Stimulated activated CD4-positive, alpha-beta T cell treated with anti-CD3 and anti-CD28 coated beads, TNF-alpha, amount 100 ng/mL, for 48 hours (primary cell): ENCODE measurements at regions not wholly inside any gene's neighbourhood (a gene's known extent, or its start where the extent isn't known, plus 50 kb on each side); places are given as distances from the start of the nearest gene placed in this dataset.

Experiments used
- DNase-seq, 3 donors: peaks; one replicate each; pipeline ENCODE4 v3.0.0-alpha.2; 2020; ENCODE audit warnings: low read depth in 3 of 3

DNA sequence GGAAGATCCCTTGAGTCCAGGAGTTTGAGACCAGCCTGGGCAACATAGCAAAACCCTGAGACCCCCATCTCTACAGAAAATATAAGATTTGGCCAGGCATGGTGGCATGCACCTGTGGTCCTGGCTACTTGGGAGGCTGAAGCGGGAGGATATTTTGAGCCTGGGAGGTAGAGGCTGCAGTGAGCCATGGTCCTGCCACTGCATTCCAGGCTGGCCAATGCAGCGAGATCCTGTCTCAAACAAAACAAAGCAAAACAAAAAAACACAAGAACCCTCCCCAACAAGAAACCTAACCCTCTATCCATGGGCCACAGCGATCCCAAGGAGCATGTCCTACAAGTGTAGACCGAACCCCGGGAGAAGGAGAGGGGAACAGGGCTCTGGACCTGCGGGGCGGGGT is 133.3 kb downstream of the MGAT5B start:
- DNase-seq = no peak

DNA sequence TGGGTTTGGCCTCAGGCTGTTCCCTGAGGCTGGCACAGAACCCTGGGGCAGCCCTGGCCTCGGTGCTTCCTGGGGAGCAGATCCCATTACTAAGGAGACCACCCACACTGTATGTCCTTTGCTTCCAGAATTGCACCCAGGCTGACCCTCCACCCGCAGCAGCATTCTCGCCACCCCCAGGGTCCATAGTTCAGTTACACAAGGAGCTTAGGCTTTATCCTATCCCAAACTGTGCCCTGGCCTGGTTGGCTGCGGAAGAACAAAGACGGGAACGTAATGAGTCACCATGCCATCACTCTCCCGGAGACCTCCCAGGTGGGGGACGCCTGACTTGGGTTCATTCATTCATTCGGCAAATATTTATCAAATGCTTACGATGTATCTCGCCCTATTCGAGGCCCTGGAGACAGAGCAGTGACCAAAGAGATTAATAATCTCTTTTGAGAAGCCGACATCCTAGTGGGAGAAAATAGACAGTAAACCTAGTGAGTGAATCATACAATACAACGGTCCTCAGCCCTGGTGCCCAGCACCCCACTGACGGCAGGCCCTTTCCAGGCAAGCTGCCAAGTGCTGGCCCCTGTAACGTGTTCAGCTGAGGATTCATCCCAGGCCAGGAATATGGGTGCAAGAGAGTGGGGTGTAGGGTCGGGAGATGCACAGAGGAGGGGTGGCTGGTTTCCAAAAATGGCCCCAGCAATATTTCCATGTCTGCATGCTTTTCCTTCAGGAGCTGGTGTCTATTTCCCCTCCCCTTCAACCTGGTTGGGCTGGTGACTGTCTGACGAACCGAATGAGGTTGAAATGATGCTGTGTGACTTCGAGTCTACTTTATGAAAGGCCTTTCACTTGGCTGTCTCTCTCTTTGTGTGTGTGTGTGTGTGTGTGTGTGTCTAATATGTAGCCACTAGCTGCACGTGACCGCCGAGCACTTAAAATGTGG is 134.2 kb downstream of the MGAT5B start:
- no peak for DNase-seq

DNA sequence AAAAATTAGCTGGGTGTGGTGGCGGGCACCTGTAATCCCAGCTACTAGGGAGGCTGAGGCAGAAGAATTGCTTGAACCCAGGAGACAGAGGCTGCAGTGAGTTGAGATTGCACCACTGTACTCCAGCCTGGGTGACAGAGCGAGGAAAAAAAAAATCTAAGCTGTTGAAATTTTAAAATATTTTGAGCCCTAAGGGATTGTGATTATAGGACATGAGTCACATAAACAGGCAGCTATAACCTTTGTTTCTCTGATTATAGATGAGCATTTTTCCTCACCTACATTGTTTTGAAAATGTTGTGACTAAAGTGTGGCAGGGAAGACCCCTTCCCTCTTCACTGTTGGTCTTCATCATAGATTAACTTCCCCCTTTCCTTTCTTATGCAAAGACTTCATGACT is 135.5 kb downstream of the MGAT5B start:
- DNase-seq = no peak

DNA sequence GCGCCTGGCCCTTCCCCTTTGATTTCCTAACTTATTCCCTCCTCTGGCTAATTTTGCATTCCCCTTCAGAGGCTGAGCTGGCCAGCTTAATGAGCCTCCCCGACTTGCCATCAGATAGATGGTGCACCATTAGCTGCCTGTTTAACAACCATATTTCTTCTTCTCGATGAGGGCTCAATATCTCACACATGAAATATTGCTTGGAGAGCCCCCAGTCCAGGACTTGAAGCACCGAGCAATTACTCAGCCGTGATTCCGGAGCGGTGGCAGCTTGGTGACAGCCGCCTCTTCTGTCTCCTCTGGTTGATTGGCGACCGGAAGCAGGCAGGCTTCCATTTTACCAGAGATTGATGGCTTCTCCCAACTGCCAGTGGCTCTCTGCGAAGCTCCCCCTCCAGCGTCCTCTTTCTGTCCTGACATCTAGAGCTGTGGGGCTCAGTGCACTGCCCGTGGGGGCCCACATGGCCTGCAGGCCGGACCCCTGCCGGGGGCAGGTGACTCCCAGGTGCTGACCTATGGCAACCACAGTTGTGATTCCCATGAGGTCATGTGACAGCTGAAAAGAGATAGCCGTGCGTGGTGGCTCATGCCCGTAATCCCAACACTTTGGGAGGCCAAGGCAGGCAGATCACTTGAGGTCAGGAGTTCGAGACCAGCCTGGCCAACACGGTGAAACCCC is 133.7 kb upstream of the SEC14L1 start:
- no peak for DNase-seq

DNA sequence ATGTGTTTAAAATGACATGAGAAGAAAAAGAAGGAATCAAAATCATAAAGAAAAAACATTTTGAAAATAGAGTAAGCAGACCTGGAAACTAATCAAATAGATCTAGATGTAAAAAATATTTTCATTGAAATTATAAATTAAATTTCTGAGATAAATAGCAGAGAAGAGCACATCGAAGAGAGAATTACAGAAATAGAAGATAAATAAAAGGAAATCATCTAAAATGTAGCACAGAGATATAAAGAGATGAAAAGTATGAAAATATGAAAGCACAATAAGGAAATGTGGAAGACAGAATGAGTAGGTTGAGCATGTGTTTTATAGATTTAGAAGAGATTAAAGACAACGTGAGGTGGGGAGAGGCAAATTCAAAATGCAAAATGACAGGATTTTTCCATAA is 130.9 kb upstream of the SEC14L1 start:
- DNase-seq = no peak

DNA sequence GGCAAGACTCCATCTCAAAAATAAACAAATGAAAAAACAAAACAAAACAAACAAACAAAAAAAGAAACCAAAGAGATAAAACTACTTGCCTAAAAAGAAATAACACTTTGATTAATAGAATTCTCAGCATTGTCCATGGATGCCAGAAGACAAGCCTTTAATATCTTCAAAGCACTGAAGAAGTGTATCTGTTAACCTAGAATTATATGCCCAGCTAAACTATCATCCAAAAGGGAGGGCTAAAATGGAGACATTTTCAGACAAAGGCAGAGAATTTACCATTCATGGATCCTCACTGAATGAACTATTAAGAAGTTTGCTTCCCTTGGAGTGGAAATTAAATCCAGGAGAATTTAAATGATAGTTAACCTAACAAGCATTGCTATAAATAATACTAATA is 130.1 kb upstream of the SEC14L1 start:
- no peak for DNase-seq

DNA sequence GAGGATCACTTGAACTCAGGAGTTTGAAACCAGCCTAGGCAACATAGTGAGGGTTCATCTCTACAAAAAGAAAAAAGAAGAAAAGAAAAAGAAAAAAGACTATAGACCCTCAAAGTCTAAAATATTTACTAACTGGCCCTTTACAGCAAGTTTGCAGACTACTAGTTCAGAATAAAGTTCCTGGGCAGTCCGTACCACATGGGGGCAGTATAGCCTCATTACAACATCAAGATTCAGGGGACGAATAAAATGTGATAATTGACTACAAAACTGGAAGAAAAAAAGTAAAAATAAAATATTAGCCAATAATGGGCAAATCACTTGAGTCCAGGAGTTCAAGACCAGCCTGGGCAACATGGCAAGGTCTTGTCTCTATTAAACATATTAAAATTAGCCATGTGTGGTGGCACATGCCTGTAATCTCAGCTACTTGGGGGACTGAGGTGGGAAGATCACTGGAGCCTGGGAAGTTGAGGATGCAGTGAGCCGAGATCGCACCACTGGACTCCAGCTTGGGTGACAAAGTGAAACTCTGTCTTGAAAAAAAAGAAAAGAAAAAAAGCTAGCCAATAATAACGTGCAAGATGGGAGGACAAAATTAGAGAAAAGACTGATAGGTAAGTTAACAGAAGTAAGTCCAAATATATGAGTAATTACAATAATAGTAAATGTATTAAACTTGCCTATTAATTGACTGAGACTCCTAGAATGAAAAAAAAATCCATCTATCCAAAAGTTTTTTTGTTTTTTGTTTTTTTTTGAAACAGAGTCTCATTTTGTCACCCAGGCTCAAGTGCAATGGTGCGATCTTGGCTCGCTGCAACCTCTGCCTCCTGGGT is 129.4 kb upstream of the SEC14L1 start:
- DNase-seq = peak; percentile 8 to 41 (median 30)

DNA sequence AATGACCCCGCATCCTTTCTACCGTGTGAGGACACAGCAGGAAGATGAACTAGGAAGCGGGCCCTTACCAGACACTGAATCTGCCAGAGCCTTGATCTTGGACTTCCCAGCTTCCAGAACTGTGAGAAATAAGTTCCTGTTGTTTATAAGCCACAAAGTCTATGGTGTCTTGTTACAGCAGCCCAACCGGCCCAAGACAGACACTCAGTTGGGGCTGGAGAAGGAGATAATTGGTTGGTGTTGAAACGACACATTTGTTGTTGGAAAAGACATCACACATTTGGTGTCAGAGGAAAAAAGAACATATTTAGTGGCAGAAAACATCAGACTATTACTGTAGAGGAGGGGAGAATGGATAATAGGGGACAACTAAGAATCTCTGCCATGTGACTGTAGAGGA is 122.3 kb upstream of the SEC14L1 start:
- DNase-seq = no peak

DNA sequence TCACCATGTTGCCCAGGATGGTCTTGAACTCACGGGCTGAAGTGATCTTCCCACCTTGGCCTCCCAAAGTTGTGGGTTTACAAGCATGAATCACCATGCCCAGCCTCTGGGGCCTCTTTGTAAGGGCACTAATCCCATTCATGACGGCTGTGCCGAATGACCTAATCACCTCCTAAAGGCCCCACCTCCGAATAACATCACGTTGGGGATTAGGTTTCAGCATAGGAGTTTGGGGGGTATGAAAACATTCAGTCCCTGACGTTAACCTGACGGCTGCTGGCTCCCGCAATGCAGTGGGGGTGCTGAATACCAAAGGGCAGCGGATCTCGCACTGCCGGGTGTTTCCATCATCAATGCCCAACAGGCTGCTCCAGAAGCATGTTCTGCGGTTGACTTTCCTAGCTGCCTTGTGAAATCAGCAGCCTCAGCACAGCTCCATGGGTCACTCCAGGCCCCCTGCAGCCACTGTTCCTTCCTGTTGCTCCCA is 120.8 kb upstream of the SEC14L1 start:
- no peak for DNase-seq

DNA sequence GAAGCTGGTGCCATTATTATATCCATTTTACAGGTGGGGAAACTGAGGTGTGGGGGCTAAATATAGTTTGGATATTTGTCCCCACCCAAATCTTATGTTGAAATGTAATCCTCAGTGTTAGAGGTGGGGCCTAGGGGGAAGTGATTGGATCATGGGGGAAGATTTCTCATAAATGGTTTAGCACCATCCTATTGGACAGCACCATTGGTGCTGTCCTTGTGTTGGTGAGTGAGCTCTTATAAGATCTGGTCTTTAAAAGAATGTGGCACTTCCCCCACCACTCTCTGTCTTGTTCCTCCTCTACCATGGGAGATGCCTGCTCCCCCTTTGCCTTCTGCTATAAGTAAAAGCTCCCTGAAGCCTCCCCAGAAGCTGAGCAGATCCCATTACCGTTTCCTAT is 119.8 kb upstream of the SEC14L1 start:
- DNase-seq = no peak

DNA sequence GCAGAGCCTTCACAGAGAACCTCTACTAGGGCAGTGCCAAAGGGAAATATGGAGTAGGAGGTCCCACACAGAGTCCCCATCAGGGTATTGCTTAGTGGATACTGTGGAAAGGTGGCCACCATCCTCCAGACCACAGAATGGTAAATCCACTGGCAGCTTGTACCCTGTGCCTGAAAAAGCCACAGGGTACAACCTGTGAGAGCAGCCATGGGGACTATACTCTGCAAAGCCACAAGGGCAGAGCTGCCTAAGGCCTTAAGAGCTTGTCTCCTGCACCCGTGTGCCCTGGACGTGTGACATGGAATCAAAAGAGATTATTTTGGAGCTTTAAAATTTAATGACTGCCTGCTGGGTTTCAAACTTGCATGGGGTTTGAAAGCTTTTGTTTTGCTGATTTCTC is 118.0 kb upstream of the SEC14L1 start:
- DNase-seq = no peak

DNA sequence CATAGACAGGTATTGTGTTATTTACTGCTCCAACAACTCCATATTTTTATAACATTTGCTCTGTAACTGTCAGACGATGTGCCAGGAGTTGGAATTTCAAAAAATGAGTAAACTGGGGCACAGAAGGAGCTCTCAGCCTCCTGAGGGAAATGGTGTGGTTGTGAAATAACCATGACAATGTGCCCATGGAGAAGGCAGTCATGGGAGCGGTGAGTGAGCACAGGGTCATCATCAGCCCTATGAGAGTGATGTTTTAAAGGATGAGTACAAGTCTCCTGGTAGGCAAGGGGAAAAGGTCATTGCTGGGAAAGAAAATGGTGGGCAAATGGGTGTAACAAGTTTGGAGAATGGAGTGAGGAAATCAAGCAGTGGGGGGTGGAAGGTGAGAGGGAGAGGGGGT is 115.0 kb upstream of the SEC14L1 start:
- no peak for DNase-seq

DNA sequence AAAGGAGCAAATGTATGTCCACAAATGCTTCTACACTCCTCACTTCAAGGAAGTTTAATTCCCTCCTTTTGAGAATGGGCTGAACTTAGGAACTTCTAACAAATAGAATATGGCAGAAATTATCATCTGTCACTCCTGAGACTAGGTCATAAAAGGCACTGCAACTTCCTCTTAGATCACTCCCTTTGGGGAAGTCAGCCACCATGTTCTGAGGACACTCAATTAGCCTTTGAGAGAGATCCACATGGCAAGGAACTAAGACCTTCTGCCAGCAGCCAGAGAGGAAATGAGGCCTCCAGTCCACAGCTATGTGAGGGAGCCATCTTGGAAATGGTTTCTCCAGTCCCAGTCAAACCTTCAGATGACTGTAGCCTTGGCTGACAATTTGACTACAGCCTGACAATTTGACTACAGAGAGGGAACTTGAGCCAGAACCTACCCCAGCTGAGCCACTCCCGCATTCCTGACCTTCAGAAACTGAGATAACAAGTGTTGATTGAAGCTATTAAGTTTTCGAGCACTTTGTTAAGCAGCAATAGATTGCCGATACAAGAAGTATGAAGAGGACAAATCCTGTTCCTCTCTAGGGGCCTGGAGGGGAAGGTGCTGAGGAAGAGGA is 113.4 kb upstream of the SEC14L1 start:
- no peak for DNase-seq

DNA sequence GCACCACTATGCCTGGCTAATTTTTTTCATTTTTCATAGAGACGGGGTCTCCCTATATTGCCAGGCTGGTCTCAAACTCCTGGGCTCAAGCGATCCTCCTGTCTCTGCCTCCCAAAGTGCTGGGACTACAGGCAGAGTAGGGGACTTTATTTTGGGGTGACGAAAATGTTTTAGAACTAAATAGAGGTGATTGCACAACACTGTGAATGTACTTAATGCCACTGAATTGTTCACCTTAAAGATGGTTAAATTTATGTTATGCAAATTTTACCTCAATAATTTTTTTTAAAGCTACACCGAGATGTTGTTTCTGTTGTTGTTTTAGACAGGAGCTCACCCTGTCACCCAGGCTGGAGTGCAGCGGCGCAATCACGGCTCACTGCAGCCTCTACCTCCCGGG is 111.9 kb upstream of the SEC14L1 start:
- DNase-seq = no peak

DNA sequence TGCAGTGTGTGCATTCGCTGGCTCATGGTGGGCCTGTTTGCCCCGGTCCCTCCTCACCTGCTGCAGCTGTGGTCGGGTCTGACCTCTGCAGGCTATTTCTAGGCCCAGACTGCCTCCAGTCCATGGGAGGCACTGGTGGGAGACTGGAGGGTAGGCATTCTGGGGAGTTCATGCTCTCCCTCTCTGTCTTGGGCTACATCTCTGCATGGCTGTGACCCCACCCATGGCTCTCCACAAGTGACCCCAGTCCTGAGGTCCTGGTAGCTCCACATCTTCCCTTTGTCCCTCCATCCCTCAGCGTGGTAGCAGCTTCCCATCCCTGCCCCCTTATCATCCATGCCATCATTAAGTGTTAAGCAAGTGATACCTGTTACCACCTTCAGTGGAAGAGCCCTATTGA is 107.8 kb upstream of the SEC14L1 start:
- DNase-seq = no peak

DNA sequence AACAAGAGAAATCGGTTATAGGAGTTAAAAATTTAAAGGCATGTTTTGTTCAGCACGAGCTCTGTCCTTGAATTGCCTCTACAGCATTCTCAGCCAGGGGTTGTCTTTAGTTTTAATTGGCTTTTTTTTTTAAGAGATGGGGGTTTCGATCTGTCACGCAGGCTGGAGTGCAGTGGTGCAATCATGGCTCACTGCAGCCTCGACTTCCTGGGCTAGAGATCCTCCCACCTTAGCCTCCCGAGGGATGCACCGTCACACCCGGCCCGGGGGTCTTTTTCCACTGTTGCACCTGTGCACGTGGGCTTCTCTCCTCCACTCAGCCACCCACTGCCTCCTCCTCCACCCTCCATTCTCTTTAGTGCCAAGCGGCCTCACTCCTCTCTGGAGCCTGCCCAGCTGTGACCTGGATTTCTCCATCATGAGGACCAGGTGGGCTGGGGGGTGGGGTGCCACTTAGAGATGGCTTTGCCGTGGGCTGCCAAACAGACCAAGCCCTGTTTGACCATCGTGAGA is 106.8 kb upstream of the SEC14L1 start:
- DNase-seq = no peak

DNA sequence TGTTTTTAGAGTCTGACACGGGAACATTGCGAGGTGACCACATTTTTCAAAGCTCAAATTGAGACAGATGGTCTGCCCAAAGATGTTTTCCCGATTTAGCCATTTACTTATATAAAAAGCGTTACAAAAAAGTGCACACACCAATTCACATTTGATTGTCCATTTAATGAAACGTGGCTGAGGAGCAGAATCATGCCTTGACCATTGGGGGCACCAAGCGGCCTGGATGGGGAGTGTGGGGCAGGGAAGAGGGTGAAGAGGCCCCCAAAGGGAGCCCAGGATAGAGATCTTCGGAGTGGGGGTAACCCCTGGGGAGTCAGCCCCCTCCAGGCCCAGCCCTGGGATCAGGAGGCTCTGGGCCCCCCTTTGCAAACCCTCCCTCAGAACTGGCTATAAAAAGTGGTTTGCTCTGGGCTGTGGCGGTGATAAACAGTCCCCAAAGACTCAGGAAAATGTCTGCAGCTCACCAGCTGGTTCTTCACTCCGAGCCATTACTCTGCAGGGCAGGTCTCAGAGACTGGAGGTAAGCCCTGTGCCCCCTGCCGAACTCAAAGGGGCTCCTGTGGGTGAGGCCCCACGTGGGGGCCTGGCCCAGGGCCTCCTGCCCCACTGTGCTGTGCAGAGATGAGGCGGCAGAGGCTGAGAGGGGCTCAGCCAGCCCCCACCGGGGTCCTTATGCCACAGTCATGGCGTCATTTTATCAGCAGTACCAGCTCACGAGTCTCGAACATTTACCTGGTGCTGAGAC is 105.9 kb upstream of the SEC14L1 start:
- no peak for DNase-seq

DNA sequence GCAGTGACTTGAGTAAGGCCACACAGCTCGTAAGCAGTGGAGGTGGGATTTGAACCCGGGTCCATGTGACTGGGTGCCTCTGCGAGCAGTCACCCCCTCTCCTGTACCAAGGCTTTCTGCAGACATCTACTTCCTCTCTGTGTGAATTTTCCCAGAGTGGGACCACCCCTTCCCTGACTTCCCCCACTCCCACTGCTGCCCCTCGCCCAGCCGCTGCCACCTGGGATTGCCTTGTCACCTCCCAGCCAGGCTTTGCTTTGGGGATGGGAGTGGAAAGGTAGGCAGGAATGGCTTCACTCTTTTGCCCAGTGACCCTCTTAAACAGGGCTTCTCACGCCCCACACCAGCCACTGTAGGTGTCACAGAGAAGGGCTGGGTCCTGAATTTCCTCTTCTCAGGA is 105.2 kb upstream of the SEC14L1 start:
- no peak for DNase-seq

DNA sequence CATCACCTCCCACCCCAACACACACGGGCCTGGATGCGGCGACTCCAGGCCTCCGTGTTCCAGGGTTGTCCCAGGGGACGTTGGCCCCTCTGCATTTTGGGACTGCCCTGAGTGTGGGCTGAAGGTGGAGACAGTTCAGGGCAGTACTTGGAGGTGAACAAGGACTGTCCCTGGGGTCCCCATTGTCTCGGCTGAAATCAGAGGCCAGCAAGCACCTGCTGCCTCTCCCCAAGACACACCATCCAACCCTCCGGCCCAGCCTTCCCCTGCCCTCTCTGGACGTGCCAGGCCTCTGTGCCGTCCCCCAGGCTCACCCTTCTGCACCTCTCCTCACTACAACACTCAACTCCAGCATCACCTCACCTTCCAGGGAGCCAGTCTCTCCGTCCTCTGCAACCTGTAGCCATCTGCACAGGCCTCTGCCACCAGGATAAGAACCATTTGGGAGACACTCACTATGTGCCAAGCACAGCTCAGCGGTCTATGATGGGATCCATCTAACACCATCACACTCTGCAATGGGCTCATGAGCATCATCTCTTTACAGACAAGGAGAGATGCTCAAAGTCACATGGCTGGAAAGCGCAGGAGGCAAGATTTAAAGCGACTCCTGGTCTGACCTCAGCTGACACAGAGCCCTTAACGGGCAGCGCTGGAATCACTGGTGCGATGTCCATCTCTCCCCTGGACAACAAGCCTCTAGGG is 104.5 kb upstream of the SEC14L1 start:
- no peak for DNase-seq

DNA sequence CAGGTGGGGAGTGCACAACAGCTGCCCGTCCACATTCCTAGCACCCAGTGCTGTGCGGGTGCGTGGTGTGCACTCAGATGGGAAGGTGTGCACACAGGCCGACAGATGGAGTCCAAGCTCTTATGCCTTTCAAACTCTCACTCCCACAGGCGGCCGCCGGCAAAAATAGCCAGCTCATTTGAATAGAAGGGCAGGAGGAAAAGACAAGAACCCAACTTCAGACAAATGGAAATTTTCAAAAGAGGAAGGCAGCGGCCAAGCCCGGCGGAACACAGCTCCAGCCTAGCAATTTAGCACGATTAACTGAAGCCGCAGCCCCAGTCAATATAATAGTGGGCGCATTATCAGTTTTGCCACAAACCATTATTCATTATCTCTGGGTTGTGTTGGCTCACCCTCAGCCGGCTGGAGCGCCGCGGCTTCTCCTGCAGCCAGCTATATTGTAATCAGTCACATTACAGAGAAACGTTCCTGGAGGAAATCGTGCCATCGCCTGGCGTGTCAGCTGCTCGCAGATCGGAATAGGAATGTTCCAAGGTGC is 103.9 kb upstream of the SEC14L1 start:
- no peak for DNase-seq
